Type B pancreatic cell (in vitro differentiated cells): ENCODE measurements at regions not wholly inside any gene's neighbourhood (a gene's known extent, or its start where the extent isn't known, plus 50 kb on each side); places are given as distances from the start of the nearest gene placed in this dataset.

Experiments
- DNase-seq: peaks from one replicate; pipeline ENCODE4 v3.0.0; 2021; ENCODE audit warnings: mixed read lengths; ENCODE audit not compliant: unreplicated experiment; ENCODE audit errors: extremely low spot score
- H3K27ac Mint-ChIP-seq: 2 replicates; pipeline ENCODE4 v1.8.0; 2021; ENCODE audit warnings: mild to moderate bottlenecking, mixed read lengths
- H3K27me3 Mint-ChIP-seq: 2 replicates; pipeline ENCODE4 v1.8.0; 2021; ENCODE audit warnings: mixed read lengths
- H3K36me3 Mint-ChIP-seq: 2 replicates; pipeline ENCODE4 v1.8.0; 2021; ENCODE audit warnings: mixed read lengths
- H3K4me1 Mint-ChIP-seq: one replicate; pipeline ENCODE4 v1.8.0; 2021; ENCODE audit warnings: mixed read lengths; ENCODE audit not compliant: unreplicated experiment
- H3K4me3 Mint-ChIP-seq: 2 replicates; pipeline ENCODE4 v1.8.0; 2021; ENCODE audit warnings: mild to moderate bottlenecking, mixed read lengths
- H3K9me3 Mint-ChIP-seq: 2 replicates; pipeline ENCODE4 v1.8.0; 2021; ENCODE audit warnings: mixed read lengths
- CTCF ChIP-seq: fragments of 200-600 bp; sonication (generic); conservative IDR thresholded peaks from 2 replicates; pipeline ENCODE4 v1.5.0; 2021; ENCODE audit warnings: antibody characterized with exemption, mild to moderate bottlenecking

DNA sequence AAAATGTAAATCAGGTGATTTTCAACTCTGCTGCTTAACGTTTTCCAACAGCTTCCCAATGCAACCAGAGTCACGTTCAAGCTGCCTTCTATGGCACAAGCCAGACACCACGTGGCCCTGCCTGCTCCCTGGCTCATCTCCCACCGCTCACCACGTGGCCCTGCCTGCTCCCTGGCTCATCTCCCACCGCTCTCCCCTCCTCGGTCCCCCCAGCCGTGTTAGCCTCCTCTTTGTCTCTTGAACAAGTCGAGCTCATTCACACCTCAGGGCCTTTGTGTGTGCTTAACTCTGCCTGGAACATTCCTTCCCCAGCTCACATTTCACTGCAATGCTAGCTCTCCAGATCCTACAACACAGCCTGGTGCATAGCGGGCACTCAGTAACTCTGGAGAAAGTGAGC lies 307.6 kb downstream of the CTTN start:
- no peaks in the 10 kb centered on the region for H3K9me3 Mint-ChIP-seq

DNA sequence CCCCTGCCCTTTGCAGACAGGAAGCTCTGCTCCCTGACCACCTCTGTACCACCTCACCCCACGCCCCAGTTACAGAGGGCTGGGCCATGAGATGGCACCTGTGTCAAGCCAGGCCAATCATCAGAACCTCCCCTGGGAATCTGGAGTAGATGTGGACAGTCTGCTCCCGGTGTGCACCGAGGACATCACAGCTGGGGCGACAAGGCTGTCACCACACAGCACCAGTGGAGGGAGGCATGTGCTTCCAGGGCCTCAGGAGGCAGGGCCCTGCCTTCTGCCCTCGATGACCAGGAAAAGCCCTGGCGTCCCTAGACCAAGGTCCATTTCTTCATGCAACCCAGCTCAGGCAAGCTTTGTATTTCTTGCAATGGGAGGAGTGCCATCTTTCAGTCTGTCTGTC lies 309.5 kb downstream of the CTTN start:
- H3K4me1 Mint-ChIP-seq = peaks cover 8% of the 10 kb centered on the region
- no peak for DNase-seq
- no peak overlapping the region for H3K4me3 Mint-ChIP-seq
- H3K36me3 Mint-ChIP-seq = no peaks in the 10 kb centered on the region
- no peaks in the 10 kb centered on the region for H3K27me3 Mint-ChIP-seq
- no peaks in the 10 kb centered on the region for H3K9me3 Mint-ChIP-seq
- no peak overlapping the region for H3K27ac Mint-ChIP-seq
- TF ChIP-seq CTCF = no peak

More for the DNA sequence above, 307.6 kb downstream of the CTTN start:
- DNase-seq = no peak
- H3K27me3 Mint-ChIP-seq = no peaks in the 10 kb centered on the region
- peaks cover 4% of the 10 kb centered on the region for H3K4me1 Mint-ChIP-seq
- H3K4me3 Mint-ChIP-seq = no peak overlapping the region
- H3K36me3 Mint-ChIP-seq = no peaks in the 10 kb centered on the region
- no peak for TF ChIP-seq CTCF
- H3K27ac Mint-ChIP-seq = no peak overlapping the region

DNA sequence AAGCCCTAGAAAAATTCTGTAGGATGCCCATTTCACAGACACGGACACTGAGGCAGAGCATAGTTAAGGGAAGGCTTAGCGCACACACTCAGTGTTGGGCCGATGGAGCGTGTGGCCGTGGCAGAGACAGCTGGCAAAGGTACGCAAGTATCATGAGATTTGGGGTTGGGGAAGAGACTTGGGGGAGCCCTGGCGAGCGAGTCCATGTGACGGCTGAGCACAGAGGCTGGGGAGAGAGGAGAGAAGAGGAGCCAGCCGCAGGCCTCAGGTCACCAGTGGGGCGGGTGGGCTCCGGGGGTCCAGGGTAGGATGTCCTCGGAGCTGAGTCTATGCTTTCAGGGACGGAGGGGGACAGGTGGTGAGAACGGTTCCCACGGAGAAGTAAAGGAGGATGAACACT lies 311.3 kb downstream of the CTTN start:
- Mint-ChIP-seq H3K4me1 (peaks cover 8% of the 10 kb centered on the region), H3K9me3 (no peaks in the 10 kb centered on the region), H3K4me3 (no peak overlapping the region), H3K27ac (no peak overlapping the region), H3K36me3 (no peaks in the 10 kb centered on the region), H3K27me3 (no peaks in the 10 kb centered on the region)
- no peak for DNase-seq
- no peak for TF ChIP-seq CTCF

DNA sequence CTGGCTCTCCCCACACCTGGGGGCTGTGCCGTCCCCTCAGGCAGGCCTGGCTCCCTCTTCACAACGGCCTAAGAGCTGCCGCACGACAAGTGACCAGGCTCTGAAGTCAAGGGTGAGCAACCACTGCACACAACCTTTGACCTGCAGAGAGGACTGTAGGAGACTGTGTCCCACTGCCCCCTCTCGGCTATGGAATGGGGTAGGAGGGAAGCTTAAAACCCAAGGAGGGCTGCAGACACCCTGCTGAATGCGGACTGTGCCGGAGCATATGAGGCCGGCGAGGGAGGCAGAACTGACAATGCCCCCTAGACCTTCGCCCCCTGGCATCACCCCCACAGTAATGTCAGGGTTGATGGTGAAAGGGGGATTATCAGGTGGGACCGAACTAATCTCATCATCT lies 311.9 kb downstream of the CTTN start:
- TF ChIP-seq CTCF = no peak
- Mint-ChIP-seq H3K4me3 (no peak overlapping the region), H3K36me3 (no peaks in the 10 kb centered on the region), H3K27me3 (no peaks in the 10 kb centered on the region), H3K27ac (no peak overlapping the region), H3K9me3 (no peaks in the 10 kb centered on the region), H3K4me1 (peaks cover 8% of the 10 kb centered on the region)
- no peak for DNase-seq

DNA sequence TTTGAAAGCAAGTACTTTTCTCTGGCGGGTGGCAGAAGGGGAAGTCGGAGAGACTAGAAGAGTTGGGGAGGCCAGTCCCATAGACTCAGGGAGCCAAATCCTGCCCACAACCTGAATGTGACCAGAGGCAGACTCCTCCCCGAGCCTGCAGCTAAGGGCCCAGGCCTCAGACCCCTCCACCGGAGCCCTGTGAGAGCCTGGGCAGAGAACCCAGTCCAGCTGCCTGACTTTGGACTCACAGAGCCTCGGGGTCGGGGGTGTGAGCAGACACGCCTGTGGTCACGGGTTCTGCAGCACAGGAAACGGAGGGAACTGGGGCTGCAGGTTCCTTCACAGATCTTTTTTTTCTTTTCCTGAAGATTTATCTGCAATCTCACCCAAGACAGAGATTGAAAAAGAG lies 312.3 kb downstream of the CTTN start:
- Mint-ChIP-seq H3K27me3 (no peaks in the 10 kb centered on the region), H3K4me3 (no peak overlapping the region), H3K9me3 (no peaks in the 10 kb centered on the region), H3K4me1 (peaks cover 8% of the 10 kb centered on the region), H3K27ac (no peak overlapping the region), H3K36me3 (no peaks in the 10 kb centered on the region)
- DNase-seq = no peak
- TF ChIP-seq CTCF = no peak
